Mammary epithelial cell (primary cell): ENCODE measurements at regions not wholly inside any gene's neighbourhood (a gene's known extent, or its start where the extent isn't known, plus 50 kb on each side); places are given as distances from the start of the nearest gene placed in this dataset.

Source experiments
- EZH2 ChIP-seq: IDR thresholded peaks from 2 replicates; pipeline ENCODE4 v1.6.1; 2012; ENCODE audit warnings: low read length, inconsistent platforms, borderline replicate concordance
- TF ChIP-seq, protein P1 (sequence below), 2 donors: IDR thresholded peaks in 1 of 2; conservative IDR thresholded peaks in 1 of 2; 2 replicates each; pipeline ENCODE4 v1.5.1; 2011 to 2012; ENCODE audit warnings: inconsistent platforms in 2 of 2, low read length in 2 of 2, mild to moderate bottlenecking in 2 of 2, control low read depth in 1 of 2, low read depth in 1 of 2; ENCODE audit not compliant: insufficient read depth in 1 of 2; ENCODE audit errors: extremely low read depth in 1 of 2

GRCh38 chr6:14606353-14606752, 488.8 kb downstream of the CD83 start:
- TF ChIP-seq, protein P1, sequence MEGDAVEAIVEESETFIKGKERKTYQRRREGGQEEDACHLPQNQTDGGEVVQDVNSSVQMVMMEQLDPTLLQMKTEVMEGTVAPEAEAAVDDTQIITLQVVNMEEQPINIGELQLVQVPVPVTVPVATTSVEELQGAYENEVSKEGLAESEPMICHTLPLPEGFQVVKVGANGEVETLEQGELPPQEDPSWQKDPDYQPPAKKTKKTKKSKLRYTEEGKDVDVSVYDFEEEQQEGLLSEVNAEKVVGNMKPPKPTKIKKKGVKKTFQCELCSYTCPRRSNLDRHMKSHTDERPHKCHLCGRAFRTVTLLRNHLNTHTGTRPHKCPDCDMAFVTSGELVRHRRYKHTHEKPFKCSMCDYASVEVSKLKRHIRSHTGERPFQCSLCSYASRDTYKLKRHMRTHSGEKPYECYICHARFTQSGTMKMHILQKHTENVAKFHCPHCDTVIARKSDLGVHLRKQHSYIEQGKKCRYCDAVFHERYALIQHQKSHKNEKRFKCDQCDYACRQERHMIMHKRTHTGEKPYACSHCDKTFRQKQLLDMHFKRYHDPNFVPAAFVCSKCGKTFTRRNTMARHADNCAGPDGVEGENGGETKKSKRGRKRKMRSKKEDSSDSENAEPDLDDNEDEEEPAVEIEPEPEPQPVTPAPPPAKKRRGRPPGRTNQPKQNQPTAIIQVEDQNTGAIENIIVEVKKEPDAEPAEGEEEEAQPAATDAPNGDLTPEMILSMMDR (conservative IDR thresholded peaks at IDR 0.05 in 1 of 2, IDR thresholded peaks at IDR 0.05 in 1 of 2; ENCODE audit: extremely low read depth in 1 of 2, insufficient read depth in 1 of 2, low read depth in 1 of 2, low read length in 2 of 2) = no peak
- no peak for TF ChIP-seq EZH2
